ENCODE measurements at regions not wholly inside any gene's neighbourhood (a gene's known extent, or its start where the extent isn't known, plus 50 kb on each side); places are given as distances from the start of the nearest gene placed in this dataset.
"Not testable (repeated sequence)": the region's sequence is repeated elsewhere in the genome, so short reads cannot be mapped to it uniquely, and the experiment has no call there.

GRCh38 chr4:116215622-116216021, 869.8 kb downstream of the TRAM1L1 start:
- DNase-seq (ENCODE audit: low read depth): no peak
- H3K4me3 ChIP-seq (ENCODE audit: low read depth, low read length): no peak overlapping the region
- TF ChIP-seq CTCF (conservative IDR thresholded peaks at IDR 0.05; ENCODE audit: low read depth, low read length): no peak

- TF ChIP-seq CTCF (conservative IDR thresholded peaks at IDR 0.05; ENCODE audit: low read depth, low read length): no peak
- DNase-seq (ENCODE audit: low read depth): no peak
- H3K4me3 ChIP-seq (ENCODE audit: low read depth, low read length): no peak overlapping the region
Observed at GRCh38 chr4:116202524-116202923, 882.9 kb downstream of the TRAM1L1 start.

GRCh38 chr4:116197317-116197809, 888.0 kb downstream of the TRAM1L1 start:
- DNase-seq (ENCODE audit: low read depth): no peak
- TF ChIP-seq CTCF (conservative IDR thresholded peaks at IDR 0.05; ENCODE audit: low read depth, low read length): no peak
- H3K4me3 ChIP-seq (ENCODE audit: low read depth, low read length): no peak overlapping the region

GRCh38 chr4:116183241-116183640, 902.1 kb downstream of the TRAM1L1 start:
- DNase-seq (ENCODE audit: low read depth): no peak
- no peak for TF ChIP-seq CTCF (conservative IDR thresholded peaks at IDR 0.05; ENCODE audit: low read depth, low read length)
- H3K4me3 ChIP-seq (ENCODE audit: low read depth, low read length): no peak overlapping the region

- H3K4me3 ChIP-seq (ENCODE audit: low read depth, low read length): peak overlapping the region; percentile 2
- DNase-seq (ENCODE audit: low read depth): peak; percentile 15
- TF ChIP-seq CTCF (conservative IDR thresholded peaks at IDR 0.05; ENCODE audit: low read depth, low read length): peak; percentile 39
Observed at GRCh38 chr4:116180157-116180601, 905.2 kb downstream of the TRAM1L1 start.

- DNase-seq (ENCODE audit: low read depth); H3K4me3 ChIP-seq (ENCODE audit: low read depth, low read length): not testable (repeated sequence)
Observed at GRCh38 chr4:116151371-116151770, 934.0 kb downstream of the TRAM1L1 start.

- no peak for TF ChIP-seq CTCF (conservative IDR thresholded peaks at IDR 0.05; ENCODE audit: low read depth, low read length)
- no peak for DNase-seq (ENCODE audit: low read depth)
- H3K4me3 ChIP-seq (ENCODE audit: low read depth, low read length): no peak overlapping the region
Observed at GRCh38 chr4:116150152-116150551, 935.2 kb downstream of the TRAM1L1 start.
